Choroid plexus epithelial cell (primary cell): ENCODE measurements at regions not wholly inside any gene's neighbourhood (a gene's known extent, or its start where the extent isn't known, plus 50 kb on each side); places are given as distances from the start of the nearest gene placed in this dataset.

ENCODE experiments used
- DNase-seq: peaks from one replicate; pipeline ENCODE4 v3.0.0-alpha.2; 2010; ENCODE audit warnings: low read depth
- H3K4me3 ChIP-seq: 2 replicates; pipeline ENCODE4 v1.5.1; 2011; ENCODE audit warnings: low read depth, mild to moderate bottlenecking, control low read depth, low read length, moderate library complexity
- TF ChIP-seq, protein P1 (sequence below): conservative IDR thresholded peaks from 2 replicates; pipeline ENCODE4 v1.5.1; 2011; ENCODE audit warnings: low read depth, mild to moderate bottlenecking, control low read depth, inconsistent platforms, low read length, moderate library complexity

DNA sequence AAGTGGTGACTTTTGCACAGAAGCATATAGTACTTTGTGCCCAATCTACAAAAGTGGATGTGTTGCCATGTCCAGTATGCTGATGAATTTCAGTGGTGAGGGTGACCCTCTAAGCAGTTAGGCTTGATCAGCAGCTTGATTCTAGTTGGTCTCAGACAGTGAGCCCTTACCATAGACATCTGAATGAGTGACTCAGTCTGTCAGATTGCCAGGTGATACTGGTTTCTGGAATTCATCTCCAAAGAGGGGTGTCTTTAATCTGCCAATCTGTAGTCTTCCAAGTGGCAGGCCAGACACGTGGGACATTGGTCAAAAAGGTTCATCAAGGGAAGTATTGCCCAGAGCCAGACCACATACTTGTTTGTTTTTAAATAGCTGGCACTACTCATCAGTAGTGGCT, 187.4 kb upstream of the SLC16A7 start:
- peak; percentile 4 for DNase-seq
- H3K4me3 ChIP-seq: no peak overlapping the region
- TF ChIP-seq, protein P1, sequence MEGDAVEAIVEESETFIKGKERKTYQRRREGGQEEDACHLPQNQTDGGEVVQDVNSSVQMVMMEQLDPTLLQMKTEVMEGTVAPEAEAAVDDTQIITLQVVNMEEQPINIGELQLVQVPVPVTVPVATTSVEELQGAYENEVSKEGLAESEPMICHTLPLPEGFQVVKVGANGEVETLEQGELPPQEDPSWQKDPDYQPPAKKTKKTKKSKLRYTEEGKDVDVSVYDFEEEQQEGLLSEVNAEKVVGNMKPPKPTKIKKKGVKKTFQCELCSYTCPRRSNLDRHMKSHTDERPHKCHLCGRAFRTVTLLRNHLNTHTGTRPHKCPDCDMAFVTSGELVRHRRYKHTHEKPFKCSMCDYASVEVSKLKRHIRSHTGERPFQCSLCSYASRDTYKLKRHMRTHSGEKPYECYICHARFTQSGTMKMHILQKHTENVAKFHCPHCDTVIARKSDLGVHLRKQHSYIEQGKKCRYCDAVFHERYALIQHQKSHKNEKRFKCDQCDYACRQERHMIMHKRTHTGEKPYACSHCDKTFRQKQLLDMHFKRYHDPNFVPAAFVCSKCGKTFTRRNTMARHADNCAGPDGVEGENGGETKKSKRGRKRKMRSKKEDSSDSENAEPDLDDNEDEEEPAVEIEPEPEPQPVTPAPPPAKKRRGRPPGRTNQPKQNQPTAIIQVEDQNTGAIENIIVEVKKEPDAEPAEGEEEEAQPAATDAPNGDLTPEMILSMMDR: no peak

DNA sequence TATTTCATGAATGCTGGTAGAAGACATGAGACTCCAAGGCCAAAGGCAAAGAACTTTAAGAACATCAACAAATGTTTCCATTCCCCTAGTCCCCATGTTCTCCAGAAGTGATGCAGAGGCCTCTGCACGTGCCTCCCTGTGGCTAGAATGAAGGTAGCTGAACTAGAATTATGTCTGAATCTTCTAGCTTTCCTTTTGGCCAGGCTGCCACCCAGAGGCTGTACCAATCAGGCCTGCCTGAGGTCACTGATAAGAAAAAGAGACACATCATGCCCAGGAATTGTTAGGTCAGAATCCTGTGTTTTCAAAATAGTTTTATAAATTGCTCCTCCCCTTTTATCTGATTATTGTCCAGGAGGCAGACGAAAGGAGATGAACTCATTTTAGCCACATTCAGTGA, 188.0 kb upstream of the SLC16A7 start:
- TF ChIP-seq, protein P1: no peak
- H3K4me3 ChIP-seq: no peak overlapping the region

DNA sequence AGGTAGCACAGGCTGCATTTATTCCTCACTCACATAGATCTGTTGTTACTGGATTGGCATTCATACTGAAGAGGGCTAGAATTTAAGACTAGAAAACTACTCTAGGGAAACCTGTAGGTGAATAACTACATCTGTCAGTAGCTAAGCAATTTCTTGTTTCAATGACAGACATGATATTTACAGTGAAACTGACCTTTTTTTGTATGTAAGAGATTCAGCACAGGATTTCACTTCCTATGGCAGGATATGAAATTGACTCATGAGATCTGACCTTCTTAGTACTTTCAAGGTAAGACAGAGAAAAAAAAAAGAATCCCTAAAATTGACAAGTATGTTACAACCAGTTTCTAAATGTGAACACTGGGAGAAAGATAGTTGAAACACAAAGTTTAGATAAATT, 189.8 kb upstream of the SLC16A7 start:
- no peak for DNase-seq
- TF ChIP-seq, protein P1: no peak
- no peak overlapping the region for H3K4me3 ChIP-seq

More for the DNA sequence above, 188.0 kb upstream of the SLC16A7 start:
- no peak for DNase-seq

GRCh38 chr12:59404109-59404650, 191.6 kb upstream of the SLC16A7 start:
- TF ChIP-seq, protein P1: no peak

GRCh38 chr12:59403259-59403932, 192.4 kb upstream of the SLC16A7 start:
- TF ChIP-seq, protein P1: peak; percentile 93
- peak overlapping the region; percentile 24 for H3K4me3 ChIP-seq
- peak; percentile 83 for DNase-seq

More at GRCh38 chr12:59404109-59404650, 191.6 kb upstream of the SLC16A7 start:
- DNase-seq: no peak
- no peak overlapping the region for H3K4me3 ChIP-seq

DNA sequence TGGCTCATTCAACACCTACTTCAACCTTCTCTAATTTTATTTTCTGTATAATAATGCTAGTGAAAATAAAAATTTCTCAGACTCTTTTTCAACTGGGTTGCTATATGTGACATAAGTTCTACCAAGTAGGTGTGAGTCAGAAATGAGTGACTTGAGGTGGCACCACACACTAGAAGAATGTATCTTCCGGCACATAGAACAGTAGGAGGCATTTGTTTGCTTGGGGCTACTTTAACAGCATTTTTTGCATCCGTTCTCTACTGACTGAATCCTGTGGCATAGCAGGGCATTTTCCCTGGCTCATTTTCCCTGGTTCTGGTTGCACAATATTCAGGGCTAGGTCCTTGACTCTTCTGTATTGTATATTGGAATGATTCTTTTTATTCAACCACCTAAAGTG, 194.0 kb upstream of the SLC16A7 start:
- DNase-seq: no peak
- H3K4me3 ChIP-seq: no peak overlapping the region
- TF ChIP-seq, protein P1: no peak

- DNase-seq: no peak
- H3K4me3 ChIP-seq: no peak overlapping the region
- TF ChIP-seq, protein P1: no peak
Observed at GRCh38 chr12:59398164-59398563, 197.7 kb upstream of the SLC16A7 start.
